Kidney epithelial cell (primary cell): ENCODE measurements at regions not wholly inside any gene's neighbourhood (a gene's known extent, or its start where the extent isn't known, plus 50 kb on each side); places are given as distances from the start of the nearest gene placed in this dataset.

Source experiments
- DNase-seq: peaks from one replicate; pipeline ENCODE4 v3.0.0-alpha.2; 2010; ENCODE audit warnings: low read depth
- H3K27me3 ChIP-seq: 2 replicates; pipeline ENCODE4 v1.6.0; 2011; ENCODE audit warnings: low read length; ENCODE audit not compliant: control insufficient read depth, insufficient read depth
- H3K36me3 ChIP-seq: 2 replicates; pipeline ENCODE4 v1.5.1; 2011; ENCODE audit warnings: low read length; ENCODE audit not compliant: control insufficient read depth, insufficient read depth
- H3K4me3 ChIP-seq: 2 replicates; pipeline ENCODE4 v1.5.1; 2011; ENCODE audit warnings: low read depth, mild to moderate bottlenecking, control low read depth, low read length
- TF ChIP-seq, protein P1 (sequence below): IDR thresholded peaks from 2 replicates; pipeline ENCODE4 v1.5.1; 2011; ENCODE audit warnings: mild to moderate bottlenecking, moderate library complexity, low read length, control low read depth, inconsistent platforms; ENCODE audit not compliant: insufficient read depth, poor library complexity, severe bottlenecking

GRCh38 chr12:13857750-13858149 lies 123.7 kb downstream of the GRIN2B start:
- DNase-seq, result no peak
- Histone ChIP-seq H3K27me3 (no peaks in the 10 kb centered on the region), H3K36me3 (no peaks in the 10 kb centered on the region), H3K4me3 (no peak overlapping the region)
- TF ChIP-seq, protein P1, sequence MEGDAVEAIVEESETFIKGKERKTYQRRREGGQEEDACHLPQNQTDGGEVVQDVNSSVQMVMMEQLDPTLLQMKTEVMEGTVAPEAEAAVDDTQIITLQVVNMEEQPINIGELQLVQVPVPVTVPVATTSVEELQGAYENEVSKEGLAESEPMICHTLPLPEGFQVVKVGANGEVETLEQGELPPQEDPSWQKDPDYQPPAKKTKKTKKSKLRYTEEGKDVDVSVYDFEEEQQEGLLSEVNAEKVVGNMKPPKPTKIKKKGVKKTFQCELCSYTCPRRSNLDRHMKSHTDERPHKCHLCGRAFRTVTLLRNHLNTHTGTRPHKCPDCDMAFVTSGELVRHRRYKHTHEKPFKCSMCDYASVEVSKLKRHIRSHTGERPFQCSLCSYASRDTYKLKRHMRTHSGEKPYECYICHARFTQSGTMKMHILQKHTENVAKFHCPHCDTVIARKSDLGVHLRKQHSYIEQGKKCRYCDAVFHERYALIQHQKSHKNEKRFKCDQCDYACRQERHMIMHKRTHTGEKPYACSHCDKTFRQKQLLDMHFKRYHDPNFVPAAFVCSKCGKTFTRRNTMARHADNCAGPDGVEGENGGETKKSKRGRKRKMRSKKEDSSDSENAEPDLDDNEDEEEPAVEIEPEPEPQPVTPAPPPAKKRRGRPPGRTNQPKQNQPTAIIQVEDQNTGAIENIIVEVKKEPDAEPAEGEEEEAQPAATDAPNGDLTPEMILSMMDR, result no peak

- no peak overlapping the region for H3K4me3 ChIP-seq
- no peaks in the 10 kb centered on the region for H3K36me3 ChIP-seq
- TF ChIP-seq, protein P1, result no peak
These were observed 127.9 kb downstream of the GRIN2B start for GRCh38 chr12:13853471-13853870.

DNA sequence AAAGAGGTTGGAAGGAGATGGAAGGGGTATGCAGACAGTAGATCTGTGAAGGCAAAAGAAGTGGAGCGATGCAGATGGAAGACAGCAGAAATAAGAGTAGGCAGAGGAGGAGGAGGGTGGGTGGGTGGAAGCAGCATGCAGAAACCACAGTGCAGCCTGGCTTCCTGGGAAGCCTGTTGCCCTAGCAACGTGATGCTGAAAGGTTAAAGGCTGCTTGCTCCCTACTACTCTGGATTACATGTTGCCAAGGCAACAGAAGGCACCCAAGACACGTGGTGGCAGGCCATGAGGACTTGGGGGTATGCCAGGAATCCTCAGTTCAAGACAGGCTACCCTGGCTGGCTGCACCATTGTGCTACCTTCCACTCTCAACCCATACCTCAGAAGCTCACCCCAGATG lies 129.6 kb downstream of the GRIN2B start:
- TF ChIP-seq, protein P1, result no peak
- no peak overlapping the region for H3K4me3 ChIP-seq
- H3K27me3 ChIP-seq, result no peaks in the 10 kb centered on the region
- DNase-seq, result no peak
- no peaks in the 10 kb centered on the region for H3K36me3 ChIP-seq

More at GRCh38 chr12:13853471-13853870, 127.9 kb downstream of the GRIN2B start:
- H3K27me3 ChIP-seq, result no peaks in the 10 kb centered on the region
- DNase-seq, result no peak

- Histone ChIP-seq H3K4me3 (no peak overlapping the region), H3K27me3 (no peaks in the 10 kb centered on the region), H3K36me3 (no peaks in the 10 kb centered on the region)
- no peak for DNase-seq
- TF ChIP-seq, protein P1, result no peak
These were observed 131.9 kb downstream of the GRIN2B start for GRCh38 chr12:13849456-13849855.

GRCh38 chr12:13843841-13844240 lies 137.6 kb downstream of the GRIN2B start:
- no peaks in the 10 kb centered on the region for H3K27me3 ChIP-seq
- TF ChIP-seq, protein P1, result no peak
- no peak overlapping the region for H3K4me3 ChIP-seq
- no peak for DNase-seq
- no peaks in the 10 kb centered on the region for H3K36me3 ChIP-seq

GRCh38 chr12:13841358-13841757 lies 140.0 kb downstream of the GRIN2B start:
- Histone ChIP-seq H3K36me3 (no peaks in the 10 kb centered on the region), H3K4me3 (no peak overlapping the region), H3K27me3 (no peaks in the 10 kb centered on the region)
- TF ChIP-seq, protein P1, result no peak
- no peak for DNase-seq
